H1 (cell line): ENCODE measurements at regions not wholly inside any gene's neighbourhood (a gene's known extent, or its start where the extent isn't known, plus 50 kb on each side); places are given as distances from the start of the nearest gene placed in this dataset.

ENCODE experiments used
- CHD7 ChIP-seq: fragments of 300-600 bp; sonication (generic); IDR thresholded peaks from 2 replicates; pipeline ENCODE4 v1.7.1; 2012; ENCODE audit warnings: low read length, moderate library complexity, mild to moderate bottlenecking, inconsistent platforms; ENCODE audit not compliant: insufficient replicate concordance
- EZH2 ChIP-seq: fragments of 200-600 bp; sonication (generic); IDR thresholded peaks from 2 replicates; pipeline ENCODE4 v1.7.1; 2012; ENCODE audit warnings: low read depth, mild to moderate bottlenecking, moderate library complexity, low read length, inconsistent platforms; ENCODE audit not compliant: severe bottlenecking
- SIN3A ChIP-seq, 2 experiments: IDR thresholded peaks in 1 of 2; conservative IDR thresholded peaks in 1 of 2; 2 replicates each; pipeline ENCODE4 v1.6.1; 2011 to 2012; ENCODE audit warnings: low read length in 2 of 2, improper control_type of control experiment in 1 of 2, low read depth in 1 of 2, mild to moderate bottlenecking in 1 of 2

DNA sequence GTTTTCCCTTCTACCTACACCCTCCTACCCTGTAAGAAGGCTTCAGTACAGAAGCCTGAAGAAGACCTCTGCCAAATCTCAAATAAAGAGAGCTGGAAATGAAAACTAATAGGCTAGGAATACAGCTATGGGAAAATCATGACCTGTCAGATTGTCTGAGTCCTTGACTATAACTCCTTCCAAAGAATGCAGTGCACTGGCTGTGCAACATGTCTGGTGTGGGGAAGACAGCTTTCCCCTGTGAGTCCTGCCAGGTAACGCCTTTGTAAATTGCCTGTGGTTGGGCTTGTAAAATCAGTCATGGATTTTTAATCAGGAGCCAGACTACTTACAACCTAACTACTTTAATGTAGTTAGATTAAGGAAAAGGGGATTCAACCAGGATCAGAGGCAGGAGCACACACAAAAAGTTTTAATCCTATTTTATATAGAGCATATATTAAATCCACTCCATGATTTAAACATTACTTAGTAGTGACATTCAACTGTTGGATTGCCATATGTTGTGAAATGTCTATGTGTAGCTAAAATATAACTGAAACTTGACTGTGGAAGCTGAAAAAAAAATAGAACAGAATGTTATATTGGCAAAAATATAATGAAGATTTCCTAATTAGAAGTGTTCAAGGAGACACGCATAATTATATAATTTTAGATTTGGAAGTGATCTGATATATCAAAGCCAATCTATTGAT lies 1667.8 kb downstream of the KCNT2 start (continued):
- no peak for TF ChIP-seq CHD7
- TF ChIP-seq SIN3A (conservative IDR thresholded peaks at IDR 0.05 in 1 of 2, IDR thresholded peaks at IDR 0.05 in 1 of 2; ENCODE audit: low read depth in 1 of 2, low read length in 2 of 2) = no peak
- no peak for TF ChIP-seq EZH2
